Activated CD4-positive, CD25-positive, alpha-beta regulatory T cell treated with anti-CD3 and anti-CD28 coated beads, Interleukin-2, amount 50 U/mL, for 72 hours (primary cell): ENCODE measurements at regions not wholly inside any gene's neighbourhood (a gene's known extent, or its start where the extent isn't known, plus 50 kb on each side); places are given as distances from the start of the nearest gene placed in this dataset.

Experiments
- DNase-seq: peaks from one replicate; pipeline ENCODE4 v3.0.0; 2021

DNA sequence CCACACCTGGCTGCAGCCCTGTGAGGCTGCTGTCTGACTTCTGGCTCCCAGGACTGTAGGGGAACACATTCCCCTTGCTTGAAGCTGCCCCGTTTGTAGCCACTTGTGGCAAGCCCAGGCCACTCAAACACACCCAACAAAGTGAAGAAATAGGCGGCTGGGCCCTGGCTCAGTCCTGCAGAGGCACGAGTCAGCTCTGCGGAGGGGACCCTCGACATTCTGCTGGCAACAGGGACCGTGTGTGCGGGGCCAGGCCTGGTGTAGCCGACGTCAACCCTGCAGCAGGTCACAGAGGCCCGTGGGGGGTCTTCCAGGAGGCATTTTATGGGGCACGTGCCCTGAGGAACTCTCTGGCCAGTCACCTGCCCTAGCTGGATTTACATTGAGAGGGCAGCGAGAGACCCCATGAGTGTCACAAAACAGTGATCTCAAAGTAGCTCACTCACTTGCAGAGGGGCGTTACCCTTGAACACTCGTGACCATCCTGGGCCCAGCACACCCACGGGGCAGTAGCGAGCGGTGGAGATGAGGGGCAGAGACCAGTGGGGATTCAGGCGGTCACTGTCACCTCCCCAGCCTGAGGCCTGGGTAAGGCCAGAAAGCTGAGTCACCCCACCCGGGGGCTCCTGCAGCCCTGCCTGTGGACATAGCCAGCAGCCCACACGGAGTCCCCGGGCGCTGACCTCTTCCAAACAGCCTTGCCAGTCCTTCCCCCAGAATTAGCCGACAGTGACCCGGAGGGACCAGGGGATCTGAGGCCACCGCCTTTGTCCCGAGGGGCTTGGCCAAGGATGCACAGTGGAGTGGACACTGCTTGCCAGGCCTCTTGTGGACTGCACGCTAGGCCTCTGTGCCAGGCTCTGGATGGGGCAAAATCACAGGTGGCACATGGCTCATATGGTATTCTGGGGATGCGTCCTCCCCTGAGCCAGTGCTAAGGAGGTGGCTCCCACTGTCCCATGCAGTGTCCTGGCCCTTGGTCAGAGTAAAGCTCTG lies 139.5 kb downstream of the CTTN start:
- DNase-seq: no peak

GRCh38 chr11:70538641-70539359 lies 140.5 kb downstream of the CTTN start:
- no peak for DNase-seq

DNA sequence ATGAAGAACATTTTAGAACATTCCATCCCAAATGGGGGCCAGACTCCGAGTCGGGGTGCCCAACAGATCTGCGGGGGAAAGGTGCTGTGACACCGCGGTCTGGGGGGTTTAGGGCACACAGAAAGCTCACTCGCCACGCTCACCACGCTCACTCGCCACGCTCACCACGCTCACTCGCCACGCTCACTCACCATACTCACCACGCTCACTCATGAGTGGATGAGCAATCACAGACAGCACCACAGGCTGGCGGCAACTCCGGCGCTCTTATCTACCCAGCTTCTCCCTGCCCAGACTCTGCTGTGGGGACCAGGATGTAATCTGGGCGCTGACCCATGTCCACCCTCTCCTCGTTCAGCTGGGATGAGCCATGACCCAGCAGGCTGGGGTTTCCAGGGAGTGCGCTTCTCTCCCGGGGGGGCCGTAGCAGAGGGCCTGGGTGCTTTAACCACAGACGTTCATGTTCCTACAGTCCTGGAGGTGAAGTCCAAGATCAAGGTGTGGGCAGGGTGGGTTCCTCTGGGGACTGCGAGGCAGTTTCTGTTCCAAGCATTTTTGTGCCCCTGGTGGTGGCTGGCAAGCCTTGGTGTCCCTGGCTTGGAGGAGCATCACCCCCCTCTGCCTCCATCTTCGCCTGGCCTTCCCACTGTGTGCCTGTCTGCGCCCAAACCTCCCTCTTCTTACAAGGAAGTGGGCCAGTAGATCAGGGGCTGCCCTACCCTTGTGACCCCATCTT lies 141.2 kb downstream of the CTTN start:
- DNase-seq: no peak

DNA sequence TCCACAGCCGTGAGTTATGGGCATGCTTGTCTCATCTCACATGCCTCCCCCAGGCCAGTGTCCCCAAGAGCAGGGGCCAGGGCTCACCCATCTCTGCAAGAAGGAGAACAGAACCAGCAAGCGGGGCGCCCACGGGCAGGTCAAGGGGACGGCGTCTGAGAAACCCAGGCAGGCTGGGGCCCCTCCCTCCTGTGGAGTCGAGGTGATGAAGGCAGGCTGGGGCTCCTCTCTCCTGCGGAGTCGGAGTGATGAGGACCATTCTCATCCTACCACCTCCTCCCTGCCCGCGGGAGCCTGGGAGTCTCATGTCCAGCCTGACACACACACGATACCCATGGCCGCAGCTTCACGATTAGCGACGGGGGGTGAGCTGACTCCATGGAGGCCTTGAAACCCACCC lies 141.9 kb downstream of the CTTN start:
- DNase-seq: no peak

DNA sequence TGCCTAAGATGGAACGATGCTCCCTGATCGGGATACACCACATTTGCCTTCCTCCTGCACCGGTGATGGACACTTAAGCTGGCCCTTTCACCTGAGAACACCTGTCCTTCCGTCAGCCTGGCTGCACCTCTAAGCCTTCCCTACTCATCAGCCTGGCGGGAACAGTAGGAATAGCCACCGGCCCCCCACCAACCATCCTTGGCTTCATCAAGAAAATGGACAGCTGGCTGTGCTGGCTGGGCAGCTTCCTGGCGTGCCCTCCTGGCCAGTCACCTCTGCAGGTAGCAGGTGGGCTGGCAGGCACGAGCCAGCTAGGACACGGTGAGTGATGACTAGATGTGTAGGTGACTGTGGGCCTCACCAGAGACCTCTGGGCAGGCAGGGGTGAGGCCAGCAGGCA lies 142.8 kb downstream of the CTTN start:
- DNase-seq: no peak

DNA sequence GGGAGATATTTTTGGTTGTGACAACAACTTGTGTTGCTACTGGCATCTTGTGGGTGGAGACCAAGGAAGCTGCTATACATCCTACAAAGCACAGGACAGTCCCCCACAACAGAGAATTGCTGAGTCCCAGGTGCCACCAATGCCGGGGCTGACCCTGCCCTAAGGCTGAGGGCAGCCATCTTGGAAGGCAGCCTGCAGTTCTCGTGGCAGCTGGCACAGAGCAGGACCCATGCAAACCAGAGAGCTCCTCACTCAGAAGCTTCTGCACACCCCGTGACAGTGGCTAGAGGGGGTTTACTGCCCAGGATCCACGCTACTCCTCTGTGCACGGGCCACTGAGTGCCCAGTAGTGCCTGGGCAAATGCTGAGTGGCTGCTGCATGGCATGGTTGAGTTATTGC lies 143.4 kb downstream of the CTTN start:
- DNase-seq: no peak

DNA sequence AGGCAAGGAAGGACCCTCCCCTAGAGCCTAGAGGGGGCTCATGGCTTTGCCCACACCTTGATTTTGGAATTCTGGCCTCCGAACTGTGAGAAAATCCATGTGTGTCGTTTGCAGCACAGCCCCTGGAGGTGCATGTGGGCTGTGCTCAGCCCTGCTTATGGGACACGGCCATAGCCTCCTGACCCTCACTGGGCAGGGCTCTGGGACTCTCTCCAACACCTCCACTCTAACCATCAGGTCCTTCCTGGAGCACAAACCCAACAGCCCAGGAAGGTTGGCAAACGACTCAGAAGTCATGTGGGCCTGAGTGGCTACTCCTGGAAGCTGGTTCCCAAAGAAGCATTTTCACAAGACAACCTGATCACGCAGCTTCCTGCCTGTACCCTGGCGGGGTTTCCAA lies 144.1 kb downstream of the CTTN start:
- DNase-seq: no peak

- no peak for DNase-seq
Observed at GRCh38 chr11:70542811-70543210, 144.5 kb downstream of the CTTN start.

GRCh38 chr11:70543611-70544010 lies 145.3 kb downstream of the CTTN start:
- no peak for DNase-seq

DNA sequence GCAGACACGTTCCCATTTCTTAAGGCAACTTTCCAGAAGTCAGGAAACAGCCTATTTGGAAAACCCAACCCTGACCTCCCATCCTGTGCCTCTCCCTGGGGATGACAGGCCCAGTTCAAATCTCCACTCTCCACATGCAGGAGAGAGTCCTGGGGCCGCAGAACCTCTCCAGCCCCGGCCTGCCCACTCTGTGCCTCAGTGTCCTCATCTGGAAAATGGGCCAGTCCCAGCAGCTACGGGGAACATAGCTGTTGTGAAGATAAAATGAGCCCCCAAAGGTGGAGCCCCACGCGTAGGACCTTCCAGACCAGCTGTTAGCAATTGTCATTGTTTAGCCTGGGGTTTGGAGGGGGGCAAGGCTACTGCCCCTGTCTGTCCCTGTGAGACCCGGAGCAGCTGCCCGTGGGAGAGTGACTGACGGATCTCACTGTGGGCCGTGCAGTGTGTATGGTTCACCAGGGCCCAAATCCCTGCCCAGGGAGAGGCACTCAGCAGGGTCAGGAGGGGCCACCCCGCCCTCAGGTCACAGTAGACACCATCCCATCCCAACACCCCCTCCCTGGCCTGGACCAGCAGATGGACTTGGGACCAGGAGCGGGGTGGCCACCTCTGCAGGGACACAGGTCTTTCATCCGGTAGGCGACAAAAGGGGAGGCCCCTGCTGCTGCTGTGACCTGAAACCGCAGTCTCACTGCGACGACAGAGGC lies 145.9 kb downstream of the CTTN start:
- no peak for DNase-seq

GRCh38 chr11:70544774-70545609 lies 146.7 kb downstream of the CTTN start:
- no peak for DNase-seq

- DNase-seq: no peak
Observed at GRCh38 chr11:70545610-70545912, 147.2 kb downstream of the CTTN start.

DNA sequence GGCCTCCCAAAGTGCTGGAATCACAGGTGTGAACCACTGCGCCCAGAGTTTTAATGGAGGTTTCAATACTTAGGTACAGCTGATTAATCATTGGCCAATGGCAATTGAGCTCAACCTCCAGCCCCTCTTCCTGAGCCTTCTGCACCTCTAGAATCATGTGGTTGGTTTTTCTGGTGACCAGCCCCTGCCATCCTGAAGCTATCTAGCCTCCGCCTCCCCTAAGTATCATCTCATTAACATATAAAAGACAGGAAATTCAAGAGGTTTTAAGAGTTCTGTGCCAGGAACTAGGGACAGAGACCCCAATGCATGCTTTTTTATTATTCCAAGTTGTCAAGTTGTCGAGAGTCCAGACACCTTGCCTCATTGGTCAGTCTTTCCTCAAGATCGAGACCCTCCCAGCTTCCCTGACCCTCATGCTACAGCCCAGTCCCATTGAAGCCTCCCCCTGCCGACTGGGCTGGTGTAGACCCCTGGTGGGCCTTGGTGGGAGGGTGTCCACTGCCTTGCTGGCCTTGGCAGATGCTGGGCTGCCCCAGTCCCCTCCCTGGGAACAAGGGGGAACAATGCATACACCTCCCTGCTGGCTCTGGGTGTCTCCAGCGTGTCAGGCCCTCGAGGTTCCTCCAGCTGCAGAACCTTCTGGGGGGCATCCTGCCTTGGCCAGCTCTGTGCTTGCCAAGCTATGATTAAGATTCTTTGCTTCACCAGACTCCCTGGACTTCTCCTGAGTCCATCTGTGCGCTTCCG lies 148.0 kb downstream of the CTTN start:
- no peak for DNase-seq

GRCh38 chr11:70547386-70547785 lies 149.1 kb downstream of the CTTN start:
- no peak for DNase-seq

- DNase-seq: no peak
Observed at GRCh38 chr11:70547821-70548670, 149.7 kb downstream of the CTTN start.

DNA sequence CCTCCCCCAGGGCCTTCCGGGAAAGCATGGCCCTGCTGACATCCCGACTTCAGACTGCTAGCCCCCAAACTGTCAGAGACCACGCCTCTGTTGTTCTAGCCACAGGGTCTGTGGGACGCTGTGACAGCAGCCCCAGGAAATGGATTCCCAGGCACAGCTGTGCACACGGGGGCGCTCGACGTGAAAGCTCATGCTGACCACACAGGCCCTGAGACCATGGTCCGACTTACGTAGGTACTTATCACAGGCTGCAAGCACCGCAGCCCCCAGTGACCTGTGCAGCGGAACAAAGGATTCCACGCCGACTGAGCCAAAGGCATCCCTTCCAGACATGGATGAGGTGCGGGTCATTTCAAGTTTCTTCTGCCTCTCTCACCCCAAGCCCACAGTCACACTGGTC lies 150.6 kb downstream of the CTTN start:
- no peak for DNase-seq

- DNase-seq: no peak
Observed at GRCh38 chr11:70549386-70549785, 151.1 kb downstream of the CTTN start.

DNA sequence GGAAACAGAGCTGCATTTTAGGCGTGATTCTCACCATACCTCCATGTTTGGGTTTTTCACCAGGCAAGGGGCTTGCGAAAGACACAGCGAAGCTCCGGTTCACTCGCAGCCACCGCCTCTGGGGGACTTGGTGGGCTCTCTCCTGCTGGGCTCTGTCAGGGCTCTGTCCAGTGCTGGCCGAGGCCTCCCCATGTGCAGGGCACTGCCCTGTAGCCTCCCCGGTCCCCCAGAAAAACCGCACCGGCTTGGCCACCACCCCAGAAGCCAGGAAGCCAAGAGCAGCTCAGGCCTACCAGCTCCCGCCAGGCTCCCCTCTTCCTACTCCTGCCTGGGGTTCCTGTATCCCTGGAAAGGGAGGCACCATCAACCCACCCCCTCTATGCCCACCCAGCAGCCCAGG lies 151.5 kb downstream of the CTTN start:
- no peak for DNase-seq

DNA sequence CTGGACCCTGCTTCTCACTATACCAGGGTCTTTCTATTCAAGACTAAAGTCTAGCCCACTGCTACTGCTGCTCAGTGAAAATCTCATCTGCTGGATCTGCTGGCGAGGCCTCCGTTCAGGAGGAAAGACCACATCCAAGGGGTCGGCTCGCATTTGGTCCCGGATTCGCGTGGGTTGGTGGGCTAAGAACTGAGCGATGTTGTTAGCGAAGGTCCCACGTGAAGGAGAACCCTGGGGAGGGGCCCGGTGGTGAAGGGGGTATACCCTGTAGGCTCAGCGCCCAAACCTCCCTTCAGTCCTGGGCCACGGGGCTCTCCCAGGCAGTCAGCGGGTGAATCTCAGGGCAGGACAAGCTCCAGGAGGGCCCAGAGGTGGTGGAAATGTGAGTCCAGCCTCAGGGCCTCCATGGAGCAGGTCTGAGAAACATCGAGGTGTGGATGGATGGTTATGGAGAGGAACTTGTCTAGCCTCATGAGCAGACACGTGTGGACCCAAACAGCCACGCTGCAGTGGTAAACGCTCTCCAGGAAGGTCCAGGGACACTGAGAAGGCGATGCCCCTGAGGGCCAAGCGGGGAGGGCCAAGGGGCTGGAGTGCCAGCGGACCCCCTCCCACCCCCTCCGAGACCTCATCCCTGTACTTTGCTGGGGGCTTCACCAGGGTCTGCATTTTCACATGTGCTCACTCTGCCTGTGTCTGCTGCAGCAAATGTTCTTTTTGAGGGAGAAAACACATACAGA lies 152.3 kb downstream of the CTTN start:
- DNase-seq: no peak
